ENCODE measurements at regions not wholly inside any gene's neighbourhood (a gene's known extent, or its start where the extent isn't known, plus 50 kb on each side); places are given as distances from the start of the nearest gene placed in this dataset.

DNA sequence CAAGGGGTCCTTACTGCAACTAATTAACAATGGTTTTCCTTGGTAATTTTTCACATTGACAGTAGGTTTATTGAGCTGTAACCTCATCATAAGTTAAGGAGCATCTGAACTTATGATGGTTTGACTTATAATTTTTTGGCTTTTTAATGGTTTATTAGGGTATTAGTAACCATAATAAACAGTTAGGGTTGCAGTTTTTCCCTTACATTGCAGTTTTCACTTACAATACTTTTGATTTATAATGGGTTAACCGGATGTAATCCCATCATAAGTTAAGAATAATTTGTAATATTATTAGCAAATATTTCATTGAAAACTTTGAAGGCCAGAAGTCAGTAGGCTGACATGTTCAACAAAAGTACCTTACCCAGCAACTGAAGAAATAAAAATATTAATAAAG is 811.6 kb downstream of the TRHDE start:
- no peak overlapping the region for H3K4me3 ChIP-seq
- H3K27ac ChIP-seq, result no peak overlapping the region
- no peaks in the 10 kb centered on the region for H3K9me3 ChIP-seq
- TF ChIP-seq, protein P1, sequence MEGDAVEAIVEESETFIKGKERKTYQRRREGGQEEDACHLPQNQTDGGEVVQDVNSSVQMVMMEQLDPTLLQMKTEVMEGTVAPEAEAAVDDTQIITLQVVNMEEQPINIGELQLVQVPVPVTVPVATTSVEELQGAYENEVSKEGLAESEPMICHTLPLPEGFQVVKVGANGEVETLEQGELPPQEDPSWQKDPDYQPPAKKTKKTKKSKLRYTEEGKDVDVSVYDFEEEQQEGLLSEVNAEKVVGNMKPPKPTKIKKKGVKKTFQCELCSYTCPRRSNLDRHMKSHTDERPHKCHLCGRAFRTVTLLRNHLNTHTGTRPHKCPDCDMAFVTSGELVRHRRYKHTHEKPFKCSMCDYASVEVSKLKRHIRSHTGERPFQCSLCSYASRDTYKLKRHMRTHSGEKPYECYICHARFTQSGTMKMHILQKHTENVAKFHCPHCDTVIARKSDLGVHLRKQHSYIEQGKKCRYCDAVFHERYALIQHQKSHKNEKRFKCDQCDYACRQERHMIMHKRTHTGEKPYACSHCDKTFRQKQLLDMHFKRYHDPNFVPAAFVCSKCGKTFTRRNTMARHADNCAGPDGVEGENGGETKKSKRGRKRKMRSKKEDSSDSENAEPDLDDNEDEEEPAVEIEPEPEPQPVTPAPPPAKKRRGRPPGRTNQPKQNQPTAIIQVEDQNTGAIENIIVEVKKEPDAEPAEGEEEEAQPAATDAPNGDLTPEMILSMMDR (IDR thresholded peaks at IDR 0.05), result no peak
- TF ChIP-seq POLR2AphosphoS5 (IDR thresholded peaks at IDR 0.05), result no peak
- TF ChIP-seq POLR2A (IDR thresholded peaks at IDR 0.05), result no peak
- H3K36me3 ChIP-seq, result no peaks in the 10 kb centered on the region
- intact Hi-C loops (cut with DNase I; ENCODE audit: low total_unique reads), result no loop called here
- H3K27me3 ChIP-seq, result no peaks in the 10 kb centered on the region
- H3K4me1 ChIP-seq, result no peaks in the 10 kb centered on the region
- no peak for DNase-seq (ENCODE audit: low spot score in 2 of 2)

DNA sequence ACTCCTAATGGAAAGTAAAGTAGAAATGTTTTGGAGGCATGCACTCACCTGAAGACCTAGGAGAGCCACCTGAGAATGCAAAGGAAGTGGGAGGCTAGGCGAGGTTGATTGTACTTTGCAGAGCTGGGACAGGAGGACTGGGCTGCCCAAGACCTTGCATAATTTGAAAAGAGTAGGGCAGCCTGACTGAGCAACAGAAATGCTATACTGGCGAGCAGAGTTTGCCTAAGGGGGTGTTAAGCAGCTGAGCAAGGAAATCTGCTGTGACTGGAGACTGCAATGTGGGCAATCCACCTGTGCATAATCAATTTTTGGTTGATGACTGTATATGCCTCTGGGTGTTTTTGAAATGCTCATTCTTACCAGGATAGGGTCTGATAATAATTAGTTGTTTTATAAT is 834.1 kb downstream of the TRHDE start:
- Histone ChIP-seq H3K27me3 (no peaks in the 10 kb centered on the region), H3K9me3 (no peaks in the 10 kb centered on the region), H3K36me3 (no peaks in the 10 kb centered on the region), H3K27ac (no peak overlapping the region), H3K4me1 (no peaks in the 10 kb centered on the region), H3K4me3 (no peak overlapping the region)
- intact Hi-C loops (cut with DNase I; ENCODE audit: low total_unique reads), result no loop called here
- no peak for DNase-seq (ENCODE audit: low spot score in 2 of 2)
- TF ChIP-seq POLR2A (IDR thresholded peaks at IDR 0.05) (no peak), POLR2AphosphoS5 (IDR thresholded peaks at IDR 0.05) (no peak)
- TF ChIP-seq, protein P1 (IDR thresholded peaks at IDR 0.05), result no peak

DNA sequence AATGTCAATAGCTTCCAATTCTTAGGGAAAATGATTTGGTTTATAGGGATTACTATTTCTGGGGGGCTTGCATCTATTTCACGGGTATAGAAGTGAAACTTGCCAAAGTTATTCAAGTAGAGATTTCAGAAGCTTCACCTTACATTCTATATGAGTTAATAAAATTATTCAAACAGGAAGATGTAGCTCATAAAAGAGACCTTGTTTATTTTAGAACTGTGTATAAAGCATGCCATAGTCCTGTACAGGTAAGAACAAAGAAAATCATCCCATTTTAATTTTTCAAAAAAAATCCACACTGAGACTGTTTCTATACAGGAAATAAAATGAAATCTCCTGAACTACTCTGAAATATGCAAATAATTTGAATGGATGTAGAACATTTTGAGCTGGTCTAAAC is 834.7 kb downstream of the TRHDE start:
- no peak overlapping the region for H3K4me3 ChIP-seq
- no peaks in the 10 kb centered on the region for H3K36me3 ChIP-seq
- no peaks in the 10 kb centered on the region for H3K27me3 ChIP-seq
- TF ChIP-seq, protein P1 (IDR thresholded peaks at IDR 0.05), result no peak
- TF ChIP-seq POLR2AphosphoS5 (IDR thresholded peaks at IDR 0.05) (no peak), POLR2A (IDR thresholded peaks at IDR 0.05) (no peak)
- H3K9me3 ChIP-seq, result no peaks in the 10 kb centered on the region
- intact Hi-C loops (cut with DNase I; ENCODE audit: low total_unique reads), result no loop called here
- no peak overlapping the region for H3K27ac ChIP-seq
- DNase-seq (ENCODE audit: low spot score in 2 of 2), result no peak
- no peaks in the 10 kb centered on the region for H3K4me1 ChIP-seq

DNA sequence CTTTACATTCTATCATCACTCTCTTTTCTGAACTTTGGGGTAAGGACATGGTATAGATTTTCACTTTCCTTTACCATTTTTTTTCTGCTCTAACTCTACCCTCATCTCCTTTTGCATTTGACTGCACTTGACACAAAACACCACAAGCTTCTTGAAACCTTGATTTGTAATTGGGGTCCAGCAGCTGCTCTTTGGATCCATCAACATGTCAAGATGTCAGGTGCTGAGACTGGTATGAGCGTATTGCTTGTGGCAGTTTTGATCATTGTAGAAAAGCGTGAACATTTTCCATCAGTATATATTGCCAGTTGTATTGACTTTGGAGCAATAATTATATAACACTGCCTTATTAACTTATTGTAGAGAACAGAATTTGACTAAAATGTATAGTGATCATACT is 838.6 kb downstream of the TRHDE start:
- no peaks in the 10 kb centered on the region for H3K36me3 ChIP-seq

DNA sequence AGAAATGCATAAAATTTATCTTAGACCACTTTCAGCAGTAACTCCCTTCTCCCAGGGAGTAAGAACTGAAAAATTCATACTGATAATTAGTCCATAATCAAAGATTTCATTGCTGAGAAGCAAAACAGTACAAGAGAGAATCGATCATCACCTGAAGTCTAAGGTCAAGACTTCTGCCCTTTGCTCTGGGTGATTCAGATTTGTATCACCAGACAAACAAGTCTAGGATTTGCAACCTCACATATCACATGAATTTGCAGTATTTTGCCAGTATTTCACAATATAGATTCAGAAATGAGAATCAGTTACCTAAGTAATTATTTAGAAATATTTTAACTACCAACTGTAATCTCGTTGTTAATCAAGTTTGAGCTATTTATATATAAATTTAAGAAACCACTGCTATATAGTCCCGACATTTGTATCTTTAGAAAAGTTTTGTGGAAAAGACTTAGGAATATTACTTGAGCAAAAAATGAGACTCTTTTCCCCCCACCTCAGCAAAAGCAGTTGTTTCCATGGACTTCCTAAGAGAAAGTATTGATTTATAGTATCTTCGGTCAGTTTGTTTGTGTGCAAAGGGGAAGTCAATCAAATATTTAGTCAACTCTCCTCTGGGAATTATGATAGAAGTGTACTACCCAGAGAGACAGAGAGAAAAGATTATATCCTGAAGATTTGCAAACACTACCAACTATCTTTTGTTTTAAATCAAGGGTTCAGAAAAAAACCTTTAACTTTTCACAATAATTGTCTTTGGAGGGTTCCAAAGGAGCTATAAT is 840.1 kb downstream of the TRHDE start:
- Histone ChIP-seq H3K27me3 (no peaks in the 10 kb centered on the region), H3K27ac (no peak overlapping the region), H3K9me3 (no peaks in the 10 kb centered on the region), H3K4me3 (no peak overlapping the region), H3K4me1 (no peaks in the 10 kb centered on the region), H3K36me3 (no peaks in the 10 kb centered on the region)
- TF ChIP-seq, protein P1 (IDR thresholded peaks at IDR 0.05), result no peak
- no peak for TF ChIP-seq POLR2AphosphoS5 (IDR thresholded peaks at IDR 0.05)
- no peak for TF ChIP-seq POLR2A (IDR thresholded peaks at IDR 0.05)
- no peak for DNase-seq (ENCODE audit: low spot score in 2 of 2)
- intact Hi-C loops (cut with DNase I; ENCODE audit: low total_unique reads), result loop anchor here (5.0 kb wide), 1 partner anchor 1205 kb away; no protein-coding TSS in a partner anchor

More for the DNA sequence above, 838.6 kb downstream of the TRHDE start:
- Histone ChIP-seq H3K9me3 (no peaks in the 10 kb centered on the region), H3K4me1 (no peaks in the 10 kb centered on the region), H3K27ac (no peak overlapping the region), H3K27me3 (no peaks in the 10 kb centered on the region), H3K4me3 (no peak overlapping the region)
- TF ChIP-seq POLR2A (IDR thresholded peaks at IDR 0.05), result no peak
- TF ChIP-seq POLR2AphosphoS5 (IDR thresholded peaks at IDR 0.05), result no peak
- TF ChIP-seq, protein P1 (IDR thresholded peaks at IDR 0.05), result no peak
- no peak for DNase-seq (ENCODE audit: low spot score in 2 of 2)
- intact Hi-C loops (cut with DNase I; ENCODE audit: low total_unique reads), result loop anchor here (5.0 kb wide), 1 partner anchor 1206 kb away; no protein-coding TSS in a partner anchor

Measured in breast epithelium (tissue), 4 donors.